ENCODE measurements at regions not wholly inside any gene's neighbourhood (a gene's known extent, or its start where the extent isn't known, plus 50 kb on each side); places are given as distances from the start of the nearest gene placed in this dataset.

GRCh38 chr12:59234391-59234790, 314.1 kb upstream of the LRIG3 start:
- 96% methylated on average over 9 of the region's 10 CpGs for WGBS (ENCODE audit: insufficient coverage)
- H3K9me3 ChIP-seq (ENCODE audit: control extremely low read depth in 1 of 5, control insufficient read depth in 4 of 5, insufficient read depth in 2 of 5, low read depth in 1 of 5, low read length in 4 of 5) = no peaks in the 10 kb centered on the region
- DNase-seq = no peak
- POLR2A ChIA-PET = no interaction called here
- no peak overlapping the region for H3K4me3 ChIP-seq (ENCODE audit: control insufficient read depth in 1 of 7, extremely low read depth in 1 of 7, insufficient read depth in 4 of 7, low read depth in 2 of 7, low read length in 6 of 7)
- H3K27ac ChIP-seq (ENCODE audit: insufficient read depth in 1 of 2, low read depth in 1 of 2, low read length in 2 of 2, poor library complexity in 1 of 2, severe bottlenecking in 2 of 2) = no peak overlapping the region
- no peaks in the 10 kb centered on the region for H3K27me3 ChIP-seq (replicated peaks in 2 of 5; ENCODE audit: control insufficient read depth in 4 of 5, insufficient read depth in 5 of 5, low read length in 4 of 5)
- H3K4me1 ChIP-seq (ENCODE audit: control extremely low read depth in 1 of 4, control insufficient read depth in 4 of 4, insufficient read depth in 4 of 4, low read length in 3 of 4) = no peaks in the 10 kb centered on the region
- CTCF ChIA-PET = no interaction called here
- H3K36me3 ChIP-seq (ENCODE audit: control insufficient read depth in 4 of 4, insufficient read depth in 4 of 4, low read length in 3 of 4) = no peaks in the 10 kb centered on the region

GRCh38 chr12:59230334-59230733, 310.0 kb upstream of the LRIG3 start:
- no peaks in the 10 kb centered on the region for H3K9me3 ChIP-seq (ENCODE audit: control extremely low read depth in 1 of 5, control insufficient read depth in 4 of 5, insufficient read depth in 2 of 5, low read depth in 1 of 5, low read length in 4 of 5)
- H3K36me3 ChIP-seq (ENCODE audit: control insufficient read depth in 4 of 4, insufficient read depth in 4 of 4, low read length in 3 of 4) = no peaks in the 10 kb centered on the region
- no peak overlapping the region for H3K4me3 ChIP-seq (ENCODE audit: control insufficient read depth in 1 of 7, extremely low read depth in 1 of 7, insufficient read depth in 4 of 7, low read depth in 2 of 7, low read length in 6 of 7)
- CTCF ChIA-PET = no interaction called here
- no peaks in the 10 kb centered on the region for H3K27me3 ChIP-seq (replicated peaks in 2 of 5; ENCODE audit: control insufficient read depth in 4 of 5, insufficient read depth in 5 of 5, low read length in 4 of 5)
- POLR2A ChIA-PET = no interaction called here
- H3K4me1 ChIP-seq (ENCODE audit: control extremely low read depth in 1 of 4, control insufficient read depth in 4 of 4, insufficient read depth in 4 of 4, low read length in 3 of 4) = no peaks in the 10 kb centered on the region
- no peak overlapping the region for H3K27ac ChIP-seq (ENCODE audit: insufficient read depth in 1 of 2, low read depth in 1 of 2, low read length in 2 of 2, poor library complexity in 1 of 2, severe bottlenecking in 2 of 2)
- no peak for DNase-seq

GRCh38 chr12:59219148-59219547, 298.8 kb upstream of the LRIG3 start:
- no peaks in the 10 kb centered on the region for H3K27me3 ChIP-seq (replicated peaks in 2 of 5; ENCODE audit: control insufficient read depth in 4 of 5, insufficient read depth in 5 of 5, low read length in 4 of 5)
- CTCF ChIA-PET = interaction anchor here (0.9 kb wide), 1 partner anchor 69 kb away, joined by 3 read pairs; no protein-coding TSS in a partner anchor
- DNase-seq = no peak
- no peaks in the 10 kb centered on the region for H3K36me3 ChIP-seq (ENCODE audit: control insufficient read depth in 4 of 4, insufficient read depth in 4 of 4, low read length in 3 of 4)
- H3K4me3 ChIP-seq (ENCODE audit: control insufficient read depth in 1 of 7, extremely low read depth in 1 of 7, insufficient read depth in 4 of 7, low read depth in 2 of 7, low read length in 6 of 7) = no peak overlapping the region
- H3K4me1 ChIP-seq (ENCODE audit: control extremely low read depth in 1 of 4, control insufficient read depth in 4 of 4, insufficient read depth in 4 of 4, low read length in 3 of 4) = no peaks in the 10 kb centered on the region
- H3K27ac ChIP-seq (ENCODE audit: insufficient read depth in 1 of 2, low read depth in 1 of 2, low read length in 2 of 2, poor library complexity in 1 of 2, severe bottlenecking in 2 of 2) = no peak overlapping the region
- H3K9me3 ChIP-seq (ENCODE audit: control extremely low read depth in 1 of 5, control insufficient read depth in 4 of 5, insufficient read depth in 2 of 5, low read depth in 1 of 5, low read length in 4 of 5) = no peaks in the 10 kb centered on the region
- POLR2A ChIA-PET = no interaction called here
- 100% methylated on average over 1 of the region's 1 CpG for WGBS (ENCODE audit: insufficient coverage)

- Histone ChIP-seq H3K4me1 (ENCODE audit: control extremely low read depth in 1 of 4, control insufficient read depth in 4 of 4, insufficient read depth in 4 of 4, low read length in 3 of 4) (no peaks in the 10 kb centered on the region), H3K27me3 (replicated peaks in 2 of 5; ENCODE audit: control insufficient read depth in 4 of 5, insufficient read depth in 5 of 5, low read length in 4 of 5) (peaks cover 0 to 3% (median 0%) of the 10 kb centered on the region in 5 experiments), H3K9me3 (ENCODE audit: control extremely low read depth in 1 of 5, control insufficient read depth in 4 of 5, insufficient read depth in 2 of 5, low read depth in 1 of 5, low read length in 4 of 5) (no peaks in the 10 kb centered on the region), H3K4me3 (ENCODE audit: control insufficient read depth in 1 of 7, extremely low read depth in 1 of 7, insufficient read depth in 4 of 7, low read depth in 2 of 7, low read length in 6 of 7) (no peak overlapping the region), H3K27ac (ENCODE audit: insufficient read depth in 1 of 2, low read depth in 1 of 2, low read length in 2 of 2, poor library complexity in 1 of 2, severe bottlenecking in 2 of 2) (no peak overlapping the region), H3K36me3 (ENCODE audit: control insufficient read depth in 4 of 4, insufficient read depth in 4 of 4, low read length in 3 of 4) (no peaks in the 10 kb centered on the region)
- WGBS (ENCODE audit: insufficient coverage) = no CpG with 5 or more reads among the region's 1 CpG
- DNase-seq = no peak
- ChIA-PET CTCF (no interaction called here), POLR2A (no interaction called here)
These were observed 276.7 kb upstream of the LRIG3 start for GRCh38 chr12:59196989-59197388.

- no peak overlapping the region for H3K27ac ChIP-seq (ENCODE audit: insufficient read depth in 1 of 2, low read depth in 1 of 2, low read length in 2 of 2, poor library complexity in 1 of 2, severe bottlenecking in 2 of 2)
- no peak overlapping the region for H3K4me3 ChIP-seq (ENCODE audit: control insufficient read depth in 1 of 7, extremely low read depth in 1 of 7, insufficient read depth in 4 of 7, low read depth in 2 of 7, low read length in 6 of 7)
- no peaks in the 10 kb centered on the region for H3K27me3 ChIP-seq (replicated peaks in 2 of 5; ENCODE audit: control insufficient read depth in 4 of 5, insufficient read depth in 5 of 5, low read length in 4 of 5)
- no peaks in the 10 kb centered on the region for H3K36me3 ChIP-seq (ENCODE audit: control insufficient read depth in 4 of 4, insufficient read depth in 4 of 4, low read length in 3 of 4)
- 96% methylated on average over 2 of the region's 2 CpGs for WGBS (ENCODE audit: insufficient coverage)
- H3K4me1 ChIP-seq (ENCODE audit: control extremely low read depth in 1 of 4, control insufficient read depth in 4 of 4, insufficient read depth in 4 of 4, low read length in 3 of 4) = no peaks in the 10 kb centered on the region
- no peak for DNase-seq
- H3K9me3 ChIP-seq (ENCODE audit: control extremely low read depth in 1 of 5, control insufficient read depth in 4 of 5, insufficient read depth in 2 of 5, low read depth in 1 of 5, low read length in 4 of 5) = no peaks in the 10 kb centered on the region
- POLR2A ChIA-PET = no interaction called here
- CTCF ChIA-PET = no interaction called here
These were observed 274.5 kb upstream of the LRIG3 start for GRCh38 chr12:59194794-59195193.

GRCh38 chr12:59193476-59194050, 273.3 kb upstream of the LRIG3 start:
- Histone ChIP-seq H3K4me1 (ENCODE audit: control extremely low read depth in 1 of 4, control insufficient read depth in 4 of 4, insufficient read depth in 4 of 4, low read length in 3 of 4) (peaks cover 0 to 1% (median 0%) of the 10 kb centered on the region in 4 experiments), H3K9me3 (ENCODE audit: control extremely low read depth in 1 of 5, control insufficient read depth in 4 of 5, insufficient read depth in 2 of 5, low read depth in 1 of 5, low read length in 4 of 5) (no peaks in the 10 kb centered on the region), H3K27me3 (replicated peaks in 2 of 5; ENCODE audit: control insufficient read depth in 4 of 5, insufficient read depth in 5 of 5, low read length in 4 of 5) (no peaks in the 10 kb centered on the region), H3K36me3 (ENCODE audit: control insufficient read depth in 4 of 4, insufficient read depth in 4 of 4, low read length in 3 of 4) (no peaks in the 10 kb centered on the region), H3K4me3 (ENCODE audit: control insufficient read depth in 1 of 7, extremely low read depth in 1 of 7, insufficient read depth in 4 of 7, low read depth in 2 of 7, low read length in 6 of 7) (no peak overlapping the region), H3K27ac (ENCODE audit: insufficient read depth in 1 of 2, low read depth in 1 of 2, low read length in 2 of 2, poor library complexity in 1 of 2, severe bottlenecking in 2 of 2) (no peak overlapping the region)
- DNase-seq = no peak
- POLR2A ChIA-PET = no interaction called here
- CTCF ChIA-PET = no interaction called here
- 100% methylated on average over 1 of the region's 1 CpG for WGBS (ENCODE audit: insufficient coverage)

GRCh38 chr12:59191372-59191771, 271.1 kb upstream of the LRIG3 start:
- Histone ChIP-seq H3K27ac (ENCODE audit: insufficient read depth in 1 of 2, low read depth in 1 of 2, low read length in 2 of 2, poor library complexity in 1 of 2, severe bottlenecking in 2 of 2) (no peak overlapping the region), H3K36me3 (ENCODE audit: control insufficient read depth in 4 of 4, insufficient read depth in 4 of 4, low read length in 3 of 4) (no peaks in the 10 kb centered on the region), H3K4me1 (ENCODE audit: control extremely low read depth in 1 of 4, control insufficient read depth in 4 of 4, insufficient read depth in 4 of 4, low read length in 3 of 4) (peaks cover 0 to 5% (median under 1%) of the 10 kb centered on the region in 4 experiments), H3K4me3 (ENCODE audit: control insufficient read depth in 1 of 7, extremely low read depth in 1 of 7, insufficient read depth in 4 of 7, low read depth in 2 of 7, low read length in 6 of 7) (no peak overlapping the region), H3K9me3 (ENCODE audit: control extremely low read depth in 1 of 5, control insufficient read depth in 4 of 5, insufficient read depth in 2 of 5, low read depth in 1 of 5, low read length in 4 of 5) (no peaks in the 10 kb centered on the region), H3K27me3 (replicated peaks in 2 of 5; ENCODE audit: control insufficient read depth in 4 of 5, insufficient read depth in 5 of 5, low read length in 4 of 5) (no peaks in the 10 kb centered on the region)
- WGBS (ENCODE audit: insufficient coverage) = 100% methylated on average over 1 of the region's 1 CpG
- ChIA-PET POLR2A (interaction anchor here (0.6 kb wide), 1 partner anchor 189 kb away, joined by 4 read pairs; no protein-coding TSS in a partner anchor), CTCF (no interaction called here)
- no peak for DNase-seq
